ENCODE measurements at regions not wholly inside any gene's neighbourhood (a gene's known extent, or its start where the extent isn't known, plus 50 kb on each side); places are given as distances from the start of the nearest gene placed in this dataset.

GRCh38 chr4:114472269-114473032 lies 126.2 kb upstream of the UGT8 start:
- DNase-seq, result no peak

- DNase-seq, result no peak
These were observed 124.3 kb upstream of the UGT8 start for GRCh38 chr4:114474188-114474800.

DNA sequence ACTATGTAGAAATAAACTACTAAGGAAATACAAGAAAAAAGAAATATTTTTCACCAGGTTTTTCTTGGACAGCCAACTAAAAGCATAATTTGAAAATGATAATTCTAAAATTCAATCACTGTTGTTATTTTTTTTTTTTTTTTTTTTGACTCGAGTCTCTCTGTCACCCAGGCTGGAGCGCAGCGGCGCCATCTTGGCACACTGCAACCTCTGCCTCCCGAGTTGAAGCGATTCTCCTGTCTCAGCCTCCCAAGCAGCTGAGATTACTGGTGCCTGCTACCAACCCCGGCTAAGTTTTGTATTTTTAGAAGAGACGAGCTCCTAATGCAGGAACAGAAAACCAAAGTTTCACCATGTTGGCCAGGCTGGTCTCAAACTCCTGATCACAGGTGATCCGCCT lies 122.3 kb upstream of the UGT8 start:
- DNase-seq, result no peak

- peak; percentile 76 for DNase-seq
These were observed 119.0 kb upstream of the UGT8 start for GRCh38 chr4:114479595-114479994.

DNA sequence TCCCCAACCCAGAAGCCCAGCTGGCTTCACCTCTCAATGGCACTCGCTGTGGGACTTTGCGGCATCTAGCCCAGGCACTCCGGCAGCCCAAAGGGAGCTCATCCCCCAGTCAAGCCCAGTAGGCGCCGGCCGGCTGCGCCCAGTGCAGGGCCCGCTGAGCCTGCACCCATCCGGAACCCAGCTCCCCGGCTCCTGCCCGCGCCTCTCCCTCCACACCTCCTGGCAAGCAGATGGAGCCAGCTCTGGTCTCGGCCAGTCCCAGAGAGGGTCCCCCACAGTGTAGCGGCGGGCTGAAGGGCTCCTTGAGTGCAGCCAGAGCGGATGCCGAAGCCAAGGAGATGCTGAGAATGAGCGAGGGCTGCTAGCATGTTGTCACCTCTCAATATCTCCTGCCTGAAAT lies 116.8 kb upstream of the UGT8 start:
- no peak for DNase-seq

DNA sequence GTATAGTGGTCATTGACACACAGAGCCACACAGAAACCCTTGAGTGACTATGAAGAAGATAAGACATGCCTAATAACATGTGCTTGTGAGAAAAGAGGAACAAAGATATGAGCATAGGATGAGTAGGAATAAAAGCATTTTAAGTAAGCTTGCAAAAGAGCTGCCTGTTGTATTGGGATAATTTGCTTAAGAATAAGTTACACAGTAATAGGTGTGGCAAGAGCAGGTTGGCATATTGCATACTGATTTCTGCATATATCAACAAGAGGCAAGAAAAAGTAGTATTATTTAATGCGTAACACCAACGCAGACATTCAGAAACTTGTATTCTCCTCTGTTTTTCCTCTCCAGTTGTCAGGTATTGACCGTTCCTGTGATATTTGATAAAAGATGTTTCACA lies 111.5 kb upstream of the UGT8 start:
- DNase-seq, result no peak

GRCh38 chr4:114488301-114488982 lies 110.2 kb upstream of the UGT8 start:
- DNase-seq, result no peak

DNA sequence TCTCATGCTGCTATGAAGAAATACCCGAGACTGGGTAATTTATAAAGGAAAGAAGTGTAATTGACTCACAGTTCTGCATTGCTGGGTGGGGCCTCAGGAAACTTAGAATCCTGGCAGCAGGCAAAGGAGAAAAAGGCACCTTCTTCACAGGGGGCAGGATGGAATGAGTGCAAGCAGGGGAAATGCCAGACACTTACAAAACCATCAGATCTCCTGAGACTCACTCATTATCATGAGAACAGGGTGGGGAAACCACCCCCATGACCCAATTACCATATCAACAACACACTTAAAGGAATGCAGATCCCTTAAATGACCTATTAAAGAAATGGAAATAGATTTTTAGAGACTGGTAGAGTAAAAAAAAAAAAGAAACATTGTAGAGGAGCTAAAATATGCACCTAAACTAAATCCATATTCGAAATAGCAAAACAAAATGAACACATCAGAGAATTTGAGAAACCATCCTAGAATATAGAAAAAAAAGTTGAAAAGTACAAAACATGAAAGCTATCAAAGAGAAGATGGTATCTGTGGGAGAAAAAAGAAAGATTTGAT lies 104.3 kb upstream of the UGT8 start:
- DNase-seq, result no peak

- peak; percentile 49 for DNase-seq
These were observed 103.1 kb upstream of the UGT8 start for GRCh38 chr4:114495471-114495928.

DNA sequence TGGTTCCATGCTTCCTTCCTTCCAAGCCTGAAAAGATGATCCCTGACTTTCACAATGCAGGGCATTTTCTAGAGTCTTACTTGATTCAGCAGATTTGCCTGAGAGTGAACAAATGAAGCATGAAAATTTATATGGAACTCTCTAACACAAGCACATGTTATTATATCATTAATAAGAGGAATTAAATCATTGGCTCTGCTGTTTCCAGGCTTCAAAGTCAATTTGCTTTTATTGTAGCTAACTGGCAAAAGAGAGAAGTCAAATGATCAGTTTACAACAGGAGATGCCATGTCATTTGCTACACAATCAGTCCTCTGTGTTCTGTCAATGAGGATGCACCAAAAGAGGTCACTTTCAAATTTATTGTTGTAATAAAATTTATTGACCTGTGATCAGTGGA lies 101.5 kb upstream of the UGT8 start:
- DNase-seq, result no peak

GRCh38 chr4:114509340-114509739 lies 89.3 kb upstream of the UGT8 start:
- no peak for DNase-seq

DNA sequence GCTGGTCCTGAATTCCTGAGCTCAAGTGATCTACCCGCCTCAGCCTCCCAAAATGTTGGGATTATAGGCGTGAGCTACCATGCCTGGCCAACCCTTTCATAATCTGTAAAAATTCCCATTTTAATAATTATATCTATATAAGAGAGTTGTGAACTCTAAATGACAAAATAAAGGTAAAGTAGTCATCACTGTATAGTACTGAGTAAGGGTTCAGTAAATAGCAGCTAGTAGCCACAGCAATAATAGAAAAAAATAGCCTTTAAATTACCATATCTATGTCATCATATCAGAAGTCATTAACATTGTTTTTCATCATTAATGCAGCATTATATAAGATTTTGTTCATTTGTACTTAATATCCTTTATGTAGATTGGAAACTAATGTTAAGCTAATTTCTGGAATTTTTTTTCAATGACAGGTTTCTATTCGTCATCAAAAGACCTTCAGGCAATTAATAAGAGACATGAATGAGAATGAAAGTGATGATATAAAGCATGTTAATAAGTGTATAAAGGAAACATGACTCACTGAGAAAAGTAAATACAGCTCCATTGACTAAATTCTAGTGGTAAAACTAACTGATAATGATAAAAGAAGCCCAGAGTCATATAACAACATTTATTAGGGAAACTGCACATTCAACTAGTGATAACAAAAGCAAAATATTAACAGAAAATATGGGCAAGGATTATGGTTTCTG lies 85.9 kb upstream of the UGT8 start:
- DNase-seq, result no peak

DNA sequence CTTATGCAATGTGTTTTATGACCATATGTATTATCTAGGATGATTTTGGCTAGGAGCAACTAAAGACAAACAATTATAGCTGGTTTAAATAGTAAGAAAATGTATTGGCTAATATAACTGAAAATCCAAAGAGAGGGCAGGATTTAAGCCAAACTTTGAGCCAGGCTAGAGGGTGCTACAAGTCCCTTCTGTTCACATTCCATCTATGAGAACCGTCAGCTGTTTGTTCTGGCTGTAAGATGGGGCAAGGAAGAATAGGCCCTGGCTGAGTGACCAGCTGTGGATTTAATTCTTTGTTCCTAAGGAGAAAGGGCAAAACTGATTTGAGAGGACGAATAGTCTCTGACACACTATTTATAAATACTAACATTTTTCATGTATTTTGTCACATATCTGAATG lies 79.2 kb upstream of the UGT8 start:
- DNase-seq, result no peak

DNA sequence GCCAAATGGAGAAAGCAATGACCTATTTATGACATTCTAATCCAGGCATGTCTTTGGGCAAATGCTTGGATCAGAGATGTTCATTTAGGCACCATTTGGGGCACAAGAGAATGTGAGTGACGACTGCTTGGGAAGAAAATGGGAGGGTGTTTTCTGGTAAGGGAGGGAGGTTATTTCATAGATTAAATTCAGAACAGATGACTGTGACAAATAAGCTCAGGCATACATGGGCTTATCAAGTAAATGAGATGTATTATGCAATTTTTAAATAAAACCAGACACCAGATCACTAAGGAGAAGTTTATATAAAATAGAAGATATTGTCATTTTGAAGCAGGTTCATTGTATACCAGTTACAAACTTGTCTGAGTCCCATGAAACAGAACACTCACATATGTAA lies 71.4 kb upstream of the UGT8 start:
- DNase-seq, result no peak

GRCh38 chr4:114527637-114528036 lies 71.0 kb upstream of the UGT8 start:
- no peak for DNase-seq

DNA sequence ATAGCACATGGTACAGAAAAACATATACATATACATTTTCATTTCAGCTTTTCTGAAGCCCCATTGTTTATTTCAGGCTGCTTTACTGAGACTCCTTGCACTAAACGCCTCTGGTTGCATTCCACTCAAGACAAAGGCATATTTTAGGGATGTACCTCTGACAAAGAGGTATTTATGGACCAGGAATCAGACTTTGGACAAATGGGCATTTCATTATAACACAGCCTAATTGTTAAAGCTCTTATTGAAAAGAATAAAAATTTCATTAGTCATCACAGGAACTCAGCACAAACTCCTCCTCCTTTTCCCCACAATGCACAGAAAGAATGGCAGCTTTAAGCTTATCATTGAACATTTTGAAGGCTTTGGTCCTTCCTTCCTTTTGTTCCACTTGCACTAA lies 62.9 kb upstream of the UGT8 start:
- no peak for DNase-seq

DNA sequence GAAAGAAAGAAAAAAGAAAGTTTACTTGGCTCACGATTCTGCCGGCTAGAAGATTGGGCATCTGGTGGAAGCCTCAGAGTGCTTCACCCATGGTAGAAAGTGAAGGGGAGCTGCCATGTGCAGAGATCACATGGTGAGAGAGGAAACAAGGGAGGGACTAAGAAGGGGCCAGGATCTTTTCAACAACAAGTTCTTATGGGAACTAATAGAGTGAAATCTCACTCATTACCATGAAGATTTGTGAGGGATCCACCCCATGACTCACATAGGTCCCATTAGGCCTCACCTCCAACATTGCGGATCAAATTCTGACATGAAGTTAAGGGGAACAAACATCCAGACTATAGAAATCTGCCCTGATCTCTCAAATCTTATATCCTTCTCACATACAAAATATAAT lies 61.3 kb upstream of the UGT8 start:
- DNase-seq, result no peak

DNA sequence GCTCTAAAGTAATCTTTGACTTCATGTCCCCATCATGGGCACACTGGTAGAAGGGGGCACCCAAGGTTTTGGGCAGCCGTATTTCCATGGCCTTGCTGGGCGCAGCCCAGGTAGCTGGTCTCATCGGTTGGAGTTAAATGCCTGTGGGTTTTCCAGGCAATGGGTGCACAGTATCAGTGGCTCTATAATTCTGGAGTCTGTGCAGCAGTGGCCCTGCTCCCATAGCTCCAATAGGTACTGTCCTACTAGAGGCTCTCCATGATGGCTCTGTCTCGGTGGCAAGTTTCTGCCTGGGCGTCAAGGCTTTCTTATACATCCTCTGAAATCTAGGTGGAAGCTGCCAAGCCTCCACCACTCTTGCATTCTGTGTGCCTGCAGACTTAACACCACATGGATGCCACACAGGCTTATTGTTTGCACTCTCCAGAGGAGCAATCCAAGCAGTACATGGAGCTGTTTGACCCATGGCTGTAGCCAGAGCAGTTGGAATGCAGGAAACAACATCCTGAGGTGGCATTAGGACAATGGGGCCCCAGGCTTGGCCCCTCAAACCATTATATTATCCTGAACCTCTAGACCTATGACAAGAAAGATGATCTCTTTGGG lies 60.5 kb upstream of the UGT8 start:
- DNase-seq, result no peak

DNA sequence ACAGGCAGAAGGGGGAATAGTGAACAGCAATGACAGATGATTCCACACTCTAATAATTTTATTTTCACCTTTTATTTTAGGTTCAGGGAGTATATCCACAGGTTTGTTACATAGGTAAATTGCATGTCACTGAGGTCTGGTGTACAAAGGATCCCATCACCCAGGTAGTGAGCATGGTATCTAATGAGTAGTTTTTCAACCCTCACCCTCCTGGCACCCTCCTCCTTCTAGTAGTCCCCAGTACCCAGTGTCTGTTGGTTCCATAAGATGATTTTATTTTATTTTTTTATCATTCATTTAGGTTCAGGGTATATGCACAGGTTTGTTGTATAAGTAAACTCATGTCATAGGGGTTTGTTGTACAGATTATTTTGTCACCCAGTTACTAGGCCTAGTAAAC lies 58.6 kb upstream of the UGT8 start:
- DNase-seq, result no peak

DNA sequence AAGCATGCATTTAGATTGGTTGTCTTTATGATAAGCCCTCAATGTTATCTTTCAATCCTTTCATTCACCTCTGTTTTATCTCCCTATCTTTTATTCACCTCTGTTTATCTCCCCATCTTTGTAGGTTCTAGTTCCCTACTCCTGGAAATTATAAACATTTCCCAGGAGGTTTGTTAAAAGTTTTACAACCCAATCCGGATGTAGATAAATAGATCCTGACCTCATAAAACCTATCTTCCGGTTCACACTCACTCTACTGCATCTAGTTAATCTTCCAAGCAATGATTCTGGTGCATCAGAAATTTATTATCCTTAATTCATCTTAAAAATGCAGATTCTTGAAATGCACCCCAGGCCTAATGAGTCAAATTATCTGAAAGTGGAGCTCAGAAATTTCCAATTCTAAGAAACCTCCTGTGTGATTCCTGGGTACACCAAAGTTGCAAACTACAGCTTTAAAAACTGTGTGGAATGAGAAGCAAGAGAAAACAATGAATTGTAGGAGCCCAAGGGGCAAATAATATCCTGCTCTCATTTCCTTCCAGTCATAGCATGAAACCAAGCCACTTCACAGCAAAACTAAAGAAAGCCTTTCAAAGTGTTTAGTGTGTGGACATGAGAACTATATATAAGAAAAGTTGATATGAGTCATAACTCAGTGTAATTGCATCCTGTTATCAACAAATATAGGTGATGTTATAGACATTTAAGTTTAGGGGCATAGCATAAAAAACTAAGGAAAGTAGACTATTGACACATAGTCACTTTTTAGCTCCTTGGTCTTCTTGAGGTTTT lies 51.1 kb upstream of the UGT8 start:
- no peak for DNase-seq
